Vagina (tissue), 2 donors: ENCODE measurements at regions not wholly inside any gene's neighbourhood (a gene's known extent, or its start where the extent isn't known, plus 50 kb on each side); places are given as distances from the start of the nearest gene placed in this dataset.

Source experiments
- POLR2A ChIP-seq, 2 donors: fragments of 450-650 bp; IDR thresholded peaks; one replicate each; pipeline ENCODE4 v1.6.1; 2017; ENCODE audit warnings: antibody characterized with exemption in 2 of 2, mild to moderate bottlenecking in 2 of 2, moderate library complexity in 2 of 2
- POLR2AphosphoS5 ChIP-seq, 2 donors: sonication (generic); formaldehyde crosslinking; IDR thresholded peaks; one replicate each; pipeline ENCODE4 v1.9.0; 2017; ENCODE audit warnings: antibody characterized with exemption in 2 of 2, mild to moderate bottlenecking in 2 of 2, low read depth in 1 of 2; ENCODE audit not compliant: insufficient read depth in 1 of 2
- TF ChIP-seq, protein P1 (sequence below), 3 experiments: fragments of 450-650 bp in 2 of 3; fragments of 200-600 bp in 1 of 3; sonication (generic) in 1 of 3; IDR thresholded peaks; one replicate each; pipeline ENCODE4 v1.5.1; 2017 to 2019; ENCODE audit warnings: antibody characterized with exemption in 3 of 3, mild to moderate bottlenecking in 2 of 3, moderate library complexity in 2 of 3

DNA sequence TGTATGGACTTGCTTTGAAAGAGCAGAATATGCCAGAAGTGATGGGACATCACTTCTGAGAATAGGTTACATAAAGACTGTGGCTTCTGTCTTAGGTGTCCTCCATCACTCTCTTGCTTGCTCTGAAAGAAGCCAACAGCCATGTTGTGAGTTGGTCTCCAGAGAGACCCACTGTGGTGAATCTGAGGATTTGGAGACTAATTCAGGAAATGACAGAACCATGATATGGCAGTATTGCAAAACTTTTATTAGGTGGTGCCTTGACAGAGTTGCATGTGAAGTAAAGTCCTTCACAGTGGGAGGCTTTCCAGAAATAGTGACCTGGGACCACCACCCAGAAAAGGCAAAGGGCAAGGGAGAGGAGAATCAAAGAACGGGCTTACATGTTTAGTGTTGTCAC lies 628.6 kb downstream of the KCNT2 start:
- TF ChIP-seq, protein P1, sequence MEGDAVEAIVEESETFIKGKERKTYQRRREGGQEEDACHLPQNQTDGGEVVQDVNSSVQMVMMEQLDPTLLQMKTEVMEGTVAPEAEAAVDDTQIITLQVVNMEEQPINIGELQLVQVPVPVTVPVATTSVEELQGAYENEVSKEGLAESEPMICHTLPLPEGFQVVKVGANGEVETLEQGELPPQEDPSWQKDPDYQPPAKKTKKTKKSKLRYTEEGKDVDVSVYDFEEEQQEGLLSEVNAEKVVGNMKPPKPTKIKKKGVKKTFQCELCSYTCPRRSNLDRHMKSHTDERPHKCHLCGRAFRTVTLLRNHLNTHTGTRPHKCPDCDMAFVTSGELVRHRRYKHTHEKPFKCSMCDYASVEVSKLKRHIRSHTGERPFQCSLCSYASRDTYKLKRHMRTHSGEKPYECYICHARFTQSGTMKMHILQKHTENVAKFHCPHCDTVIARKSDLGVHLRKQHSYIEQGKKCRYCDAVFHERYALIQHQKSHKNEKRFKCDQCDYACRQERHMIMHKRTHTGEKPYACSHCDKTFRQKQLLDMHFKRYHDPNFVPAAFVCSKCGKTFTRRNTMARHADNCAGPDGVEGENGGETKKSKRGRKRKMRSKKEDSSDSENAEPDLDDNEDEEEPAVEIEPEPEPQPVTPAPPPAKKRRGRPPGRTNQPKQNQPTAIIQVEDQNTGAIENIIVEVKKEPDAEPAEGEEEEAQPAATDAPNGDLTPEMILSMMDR (IDR thresholded peaks at IDR 0.05) = no peak
- no peak for TF ChIP-seq POLR2A (IDR thresholded peaks at IDR 0.05)
- TF ChIP-seq POLR2AphosphoS5 (IDR thresholded peaks at IDR 0.05; ENCODE audit: insufficient read depth in 1 of 2, low read depth in 1 of 2) = no peak
